ENCODE measurements at regions not wholly inside any gene's neighbourhood (a gene's known extent, or its start where the extent isn't known, plus 50 kb on each side); places are given as distances from the start of the nearest gene placed in this dataset.

DNA sequence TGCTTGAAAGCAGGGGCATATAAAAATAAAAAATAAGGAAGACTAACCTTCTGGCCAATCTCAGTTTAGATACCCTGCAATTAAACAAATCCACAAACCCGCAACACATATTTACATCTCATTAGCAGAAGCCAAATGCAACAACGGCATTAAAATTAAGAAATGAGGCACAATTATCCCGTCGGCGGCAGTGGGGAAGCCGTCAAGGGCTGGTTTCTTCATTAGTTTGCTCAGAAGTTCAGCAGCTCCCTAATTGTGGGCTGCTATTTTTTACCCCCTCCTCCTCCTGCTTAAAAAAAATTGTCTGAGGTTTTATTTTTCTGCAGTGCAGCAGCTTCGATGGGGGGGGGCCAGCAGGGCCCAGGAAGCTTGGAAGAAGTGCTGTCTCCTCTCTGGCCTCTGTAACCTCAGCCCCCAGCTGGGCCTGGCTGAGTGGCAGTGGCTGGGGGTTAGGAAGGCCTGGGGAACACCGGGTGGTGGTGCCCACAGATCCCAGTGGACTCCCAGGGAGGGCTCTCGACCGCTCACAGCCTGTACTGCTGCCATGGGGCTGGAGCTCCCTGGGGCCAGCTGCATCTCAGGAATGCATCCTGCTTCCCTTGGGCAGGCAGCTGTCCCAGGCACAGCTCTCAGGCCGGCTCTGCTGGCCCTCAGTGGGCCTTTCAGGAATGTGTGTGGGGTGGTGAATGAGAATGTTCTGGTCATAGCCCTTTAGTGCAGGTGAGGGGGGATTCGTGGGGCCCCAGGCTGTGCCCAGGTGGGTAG, 148.7 kb upstream of the B3GAT1 start:
- Histone ChIP-seq H3K36me3 (ENCODE audit: insufficient read depth, low read length) (no peaks in the 10 kb centered on the region), H3K4me1 (ENCODE audit: insufficient read depth, low read length) (peaks cover 12% of the 10 kb centered on the region; the same call in 1 of the 2 replicates), H3K9ac (ENCODE audit: low read depth, low read length) (no peak overlapping the region), H3K9me3 (ENCODE audit: control insufficient read depth, insufficient read depth, low read length) (no peaks in the 10 kb centered on the region)

DNA sequence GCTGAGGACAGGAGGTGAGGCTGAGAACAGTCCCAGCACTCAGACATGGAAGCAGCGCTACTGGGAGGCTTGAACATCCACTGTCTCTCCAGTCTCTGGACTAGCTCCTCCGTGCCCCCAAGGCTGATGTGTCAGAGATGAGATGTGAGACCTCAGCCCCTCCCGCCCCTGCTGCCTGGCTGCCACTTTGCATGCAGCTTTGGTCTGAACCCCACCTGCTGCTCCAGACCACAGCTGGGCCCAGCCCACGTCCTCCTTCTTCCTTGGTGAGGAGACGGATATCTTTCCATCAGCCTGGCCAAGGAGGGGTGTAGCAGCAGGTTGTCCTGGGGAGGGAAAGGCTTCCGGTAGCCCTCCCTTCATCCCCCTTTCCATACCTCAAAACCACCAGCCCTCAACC, 148.0 kb upstream of the B3GAT1 start:
- H3K4me1 ChIP-seq (ENCODE audit: insufficient read depth, low read length), result peaks cover 12% of the 10 kb centered on the region; the same call in 1 of the 2 replicates
- no peak overlapping the region for H3K9ac ChIP-seq (ENCODE audit: low read depth, low read length)

DNA sequence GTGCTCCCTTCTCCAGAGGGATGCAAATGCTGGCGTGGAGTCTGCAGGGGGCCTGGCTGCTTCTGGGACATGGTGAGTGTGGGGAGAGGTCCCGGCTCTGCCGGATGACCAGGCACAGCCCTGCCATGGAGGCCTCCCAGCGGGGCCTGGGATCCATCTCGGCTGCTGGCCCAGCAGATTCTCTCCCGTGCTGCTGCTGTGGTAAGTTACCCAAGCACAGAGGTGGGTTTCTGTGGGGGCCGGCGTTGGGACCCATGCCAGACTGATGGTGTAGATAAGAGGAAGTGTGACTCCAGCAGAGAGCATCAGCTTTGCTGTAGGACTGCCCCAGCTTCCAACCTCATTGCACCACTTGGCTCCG, 147.5 kb upstream of the B3GAT1 start:
- Histone ChIP-seq H3K9ac (ENCODE audit: low read depth, low read length) (no peak overlapping the region), H3K4me1 (ENCODE audit: insufficient read depth, low read length) (peaks cover 12% of the 10 kb centered on the region; the same call in 1 of the 2 replicates), H3K9me3 (ENCODE audit: control insufficient read depth, insufficient read depth, low read length) (no peaks in the 10 kb centered on the region), H3K36me3 (ENCODE audit: insufficient read depth, low read length) (no peaks in the 10 kb centered on the region)

More for the DNA sequence above, 148.0 kb upstream of the B3GAT1 start:
- Histone ChIP-seq H3K36me3 (ENCODE audit: insufficient read depth, low read length) (no peaks in the 10 kb centered on the region), H3K9me3 (ENCODE audit: control insufficient read depth, insufficient read depth, low read length) (no peaks in the 10 kb centered on the region)

DNA sequence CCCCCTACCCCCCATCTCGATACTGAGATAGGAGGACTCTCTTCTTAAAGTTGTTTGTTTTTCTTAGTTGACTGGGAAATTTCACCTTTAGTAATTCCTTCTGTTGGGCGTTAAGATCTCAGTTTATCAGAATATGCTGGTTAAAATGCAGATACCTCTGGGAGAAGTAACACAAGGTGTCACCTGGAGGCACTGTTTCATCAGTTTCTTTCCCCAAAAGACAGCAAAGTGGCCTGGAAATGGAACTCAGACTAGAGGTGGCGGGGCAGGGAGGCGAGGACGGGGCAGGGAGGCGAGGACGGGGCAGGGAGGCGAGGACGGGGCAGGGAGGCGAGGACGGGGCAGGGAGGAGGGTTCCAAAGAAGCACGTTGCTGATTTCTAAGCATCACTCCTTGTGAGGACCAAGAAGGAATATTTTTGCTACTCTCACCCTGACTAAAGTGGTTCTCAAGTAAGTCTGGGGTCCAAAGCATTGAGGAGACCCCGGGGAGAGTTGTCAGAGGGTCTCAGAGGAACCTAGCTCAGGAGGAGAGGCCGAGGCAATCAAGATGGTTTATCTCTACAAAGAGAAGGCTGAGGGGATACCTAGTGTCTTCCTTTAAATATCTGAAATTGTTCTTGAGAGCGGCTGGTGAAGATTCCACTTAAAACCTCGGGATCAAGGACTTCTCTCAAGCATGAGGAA, 147.0 kb upstream of the B3GAT1 start:
- Histone ChIP-seq H3K36me3 (ENCODE audit: insufficient read depth, low read length) (no peaks in the 10 kb centered on the region), H3K4me1 (ENCODE audit: insufficient read depth, low read length) (peaks cover 12% of the 10 kb centered on the region; the same call in 1 of the 2 replicates), H3K9me3 (ENCODE audit: control insufficient read depth, insufficient read depth, low read length) (no peaks in the 10 kb centered on the region), H3K9ac (ENCODE audit: low read depth, low read length) (no peak overlapping the region)

DNA sequence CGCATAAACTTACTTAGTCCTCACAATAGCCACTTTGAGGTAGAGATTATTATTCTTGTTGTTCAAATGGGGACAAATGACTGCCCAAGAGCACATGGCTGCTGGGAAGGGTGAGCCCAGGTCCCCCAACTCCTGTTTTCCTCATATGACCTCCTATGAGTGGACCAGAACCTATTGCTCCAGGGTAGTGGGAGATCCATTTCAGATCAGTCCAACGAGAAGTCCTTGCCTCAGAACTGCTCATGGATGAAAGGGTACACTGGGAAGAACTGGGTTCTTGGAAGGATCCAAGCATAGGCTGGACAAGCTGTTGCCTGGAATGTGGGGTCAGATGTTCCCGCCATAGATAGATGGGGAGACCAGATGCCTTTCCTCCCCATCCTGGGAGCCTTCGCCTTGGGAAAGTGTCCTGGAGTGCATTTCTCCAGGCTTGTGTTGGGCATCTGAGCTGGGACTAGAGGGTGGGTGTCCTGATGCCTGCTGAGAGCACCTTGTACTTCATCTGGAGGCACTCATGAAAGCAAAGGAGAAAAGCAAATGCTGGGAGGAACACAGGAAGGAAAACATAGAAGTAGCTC, 146.3 kb upstream of the B3GAT1 start:
- Histone ChIP-seq H3K9ac (ENCODE audit: low read depth, low read length) (no peak overlapping the region), H3K36me3 (ENCODE audit: insufficient read depth, low read length) (no peaks in the 10 kb centered on the region), H3K9me3 (ENCODE audit: control insufficient read depth, insufficient read depth, low read length) (no peaks in the 10 kb centered on the region), H3K4me1 (ENCODE audit: insufficient read depth, low read length) (peaks cover 12% of the 10 kb centered on the region; the same call in 1 of the 2 replicates)

DNA sequence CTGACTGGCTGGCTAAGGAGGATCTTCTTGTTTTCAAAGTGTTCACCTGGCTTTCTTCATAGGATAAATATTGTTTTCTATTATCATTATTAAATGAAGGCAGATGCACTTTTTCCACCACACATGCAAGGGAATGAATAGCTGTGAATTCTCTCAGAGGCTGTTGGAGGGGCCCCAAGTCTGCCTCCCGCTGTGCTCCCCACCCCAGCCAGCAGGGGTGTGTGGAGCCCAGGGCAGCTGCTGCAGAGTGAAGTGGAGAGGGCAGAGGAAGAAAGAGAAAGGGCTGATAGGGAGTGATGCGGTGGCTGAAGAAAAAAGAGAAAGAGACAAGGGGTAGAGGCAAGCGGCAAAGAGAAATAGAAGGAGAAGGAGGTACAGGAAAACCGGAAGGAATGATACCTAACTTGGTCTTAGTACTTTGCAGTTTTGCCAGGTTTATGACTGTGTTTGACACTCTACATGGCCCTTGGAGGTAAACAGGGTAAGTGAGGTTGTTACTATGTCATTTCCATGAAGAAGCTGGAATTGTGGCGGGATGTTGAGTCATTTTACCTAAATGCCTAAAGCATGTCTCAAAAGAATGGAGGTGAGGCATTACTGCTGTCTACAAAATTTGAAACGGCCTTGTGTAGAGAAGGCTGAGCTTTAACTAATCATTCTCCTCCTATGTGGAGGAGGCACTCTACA, 145.7 kb upstream of the B3GAT1 start:
- Histone ChIP-seq H3K36me3 (ENCODE audit: insufficient read depth, low read length) (no peaks in the 10 kb centered on the region), H3K9ac (ENCODE audit: low read depth, low read length) (no peak overlapping the region), H3K4me1 (ENCODE audit: insufficient read depth, low read length) (peaks cover 12% of the 10 kb centered on the region; the same call in 1 of the 2 replicates), H3K9me3 (ENCODE audit: control insufficient read depth, insufficient read depth, low read length) (no peaks in the 10 kb centered on the region)

DNA sequence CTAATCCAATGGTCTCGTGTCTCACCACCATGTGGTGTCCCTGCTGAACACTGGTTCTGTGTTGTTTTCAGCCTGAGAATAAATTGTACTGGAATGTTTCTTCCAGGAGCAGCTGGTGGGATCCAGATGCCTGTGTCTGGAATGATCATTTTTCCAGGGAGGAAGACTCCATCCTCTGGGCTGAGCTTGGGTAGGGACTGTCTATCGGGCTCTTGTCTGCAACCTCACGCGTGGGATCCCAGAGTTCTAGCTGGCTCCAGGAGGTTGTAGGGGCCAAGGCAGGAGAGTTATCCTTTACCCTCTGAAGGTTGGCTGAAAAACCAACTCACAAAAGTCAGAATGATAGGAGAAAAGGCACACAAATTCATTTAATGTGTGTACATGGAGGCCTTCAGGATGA, 144.1 kb upstream of the B3GAT1 start:
- no peaks in the 10 kb centered on the region for H3K9me3 ChIP-seq (ENCODE audit: control insufficient read depth, insufficient read depth, low read length)
- H3K4me1 ChIP-seq (ENCODE audit: insufficient read depth, low read length), result peaks cover 4% of the 10 kb centered on the region; the same call in 1 of the 2 replicates
- H3K9ac ChIP-seq (ENCODE audit: low read depth, low read length), result no peak overlapping the region
- no peaks in the 10 kb centered on the region for H3K36me3 ChIP-seq (ENCODE audit: insufficient read depth, low read length)

DNA sequence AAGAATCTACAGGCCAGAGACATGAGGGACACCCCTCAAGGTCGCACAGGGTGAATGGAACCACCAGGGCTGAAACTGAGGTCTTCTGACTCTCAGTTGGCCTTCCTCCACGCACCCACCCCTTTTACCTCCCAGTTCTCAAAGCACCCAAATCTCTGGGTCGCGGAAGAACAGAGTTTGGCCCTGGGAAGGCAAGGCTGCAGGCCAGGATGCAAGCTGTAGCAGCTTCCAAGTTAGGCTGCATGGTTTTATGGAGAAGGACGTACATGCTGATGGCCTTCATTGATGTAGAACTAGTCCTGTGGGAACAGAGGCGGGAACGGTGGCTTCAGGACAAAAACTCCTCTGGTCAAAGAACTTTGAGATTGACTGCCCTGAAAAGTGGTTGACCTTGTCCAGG, 143.5 kb upstream of the B3GAT1 start:
- H3K36me3 ChIP-seq (ENCODE audit: insufficient read depth, low read length), result no peaks in the 10 kb centered on the region
- H3K4me1 ChIP-seq (ENCODE audit: insufficient read depth, low read length), result no peaks in the 10 kb centered on the region; the same call in 1 of the 2 replicates
- no peak overlapping the region for H3K9ac ChIP-seq (ENCODE audit: low read depth, low read length)
- no peaks in the 10 kb centered on the region for H3K9me3 ChIP-seq (ENCODE audit: control insufficient read depth, insufficient read depth, low read length)

DNA sequence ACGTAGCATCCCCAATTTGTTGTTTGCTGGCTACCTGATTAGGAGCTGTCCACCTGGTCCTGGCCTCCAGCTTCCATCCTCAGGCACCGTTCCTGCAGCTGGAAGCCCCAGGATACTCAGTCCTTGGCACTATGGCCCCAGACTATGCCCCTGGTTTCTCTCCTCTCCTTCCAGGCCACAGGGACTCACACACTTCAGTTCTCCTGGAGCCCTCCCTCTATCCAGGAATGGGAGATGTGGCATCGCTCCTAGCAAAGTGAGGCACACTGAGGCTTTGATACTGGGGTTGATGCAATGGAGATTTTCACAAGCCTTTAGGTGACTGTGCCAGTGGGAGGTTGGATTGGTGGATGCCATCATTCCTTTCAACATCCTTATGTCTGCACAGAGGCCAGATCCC, 142.8 kb upstream of the B3GAT1 start:
- no peaks in the 10 kb centered on the region for H3K9me3 ChIP-seq (ENCODE audit: control insufficient read depth, insufficient read depth, low read length)
- no peak overlapping the region for H3K9ac ChIP-seq (ENCODE audit: low read depth, low read length)
- no peaks in the 10 kb centered on the region for H3K4me1 ChIP-seq (ENCODE audit: insufficient read depth, low read length)
- H3K36me3 ChIP-seq (ENCODE audit: insufficient read depth, low read length), result no peaks in the 10 kb centered on the region

DNA sequence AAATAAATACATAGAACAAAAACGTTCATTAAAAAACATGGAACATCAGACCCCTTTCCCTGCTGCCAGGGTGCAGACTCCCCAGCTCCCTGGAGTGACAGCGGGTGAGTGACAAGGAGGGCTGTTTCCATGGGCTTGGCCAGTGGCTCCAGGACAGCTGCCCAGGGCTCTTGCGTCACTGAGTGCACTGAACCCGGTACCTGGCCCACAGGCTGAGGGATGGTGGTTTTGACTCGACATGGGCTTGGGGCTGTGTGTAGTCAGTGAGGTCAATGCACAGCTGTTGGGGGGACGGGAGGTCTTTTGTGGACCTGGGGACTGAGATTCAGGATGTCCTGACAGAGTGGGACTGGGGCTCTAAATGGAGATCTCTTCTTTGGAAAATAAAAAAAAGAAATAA, 142.1 kb upstream of the B3GAT1 start:
- Histone ChIP-seq H3K4me1 (ENCODE audit: insufficient read depth, low read length) (no peaks in the 10 kb centered on the region), H3K9ac (ENCODE audit: low read depth, low read length) (no peak overlapping the region), H3K9me3 (ENCODE audit: control insufficient read depth, insufficient read depth, low read length) (no peaks in the 10 kb centered on the region), H3K36me3 (ENCODE audit: insufficient read depth, low read length) (no peaks in the 10 kb centered on the region)

DNA sequence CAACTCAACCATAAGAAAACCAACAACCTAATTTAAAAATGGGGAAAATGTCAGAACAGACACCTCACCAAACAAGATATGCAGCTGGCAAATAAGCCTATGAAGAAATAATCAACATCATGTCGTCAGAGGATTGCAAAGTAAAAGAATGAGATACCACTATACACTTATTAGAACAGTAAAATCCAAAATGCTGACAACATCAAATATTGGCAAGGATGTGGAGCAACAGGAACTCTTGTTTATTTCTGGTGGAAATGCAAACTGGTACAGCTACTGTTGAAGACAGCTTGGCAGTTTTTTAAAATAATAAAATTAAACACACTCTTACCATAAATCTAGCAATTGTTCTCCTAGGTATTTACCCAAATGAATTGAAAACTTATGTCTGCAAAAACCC, 140.7 kb upstream of the B3GAT1 start:
- H3K36me3 ChIP-seq (ENCODE audit: insufficient read depth, low read length), result no peaks in the 10 kb centered on the region
- no peaks in the 10 kb centered on the region for H3K9me3 ChIP-seq (ENCODE audit: control insufficient read depth, insufficient read depth, low read length)
- H3K9ac ChIP-seq (ENCODE audit: low read depth, low read length), result no peak overlapping the region
- H3K4me1 ChIP-seq (ENCODE audit: insufficient read depth, low read length), result no peaks in the 10 kb centered on the region

DNA sequence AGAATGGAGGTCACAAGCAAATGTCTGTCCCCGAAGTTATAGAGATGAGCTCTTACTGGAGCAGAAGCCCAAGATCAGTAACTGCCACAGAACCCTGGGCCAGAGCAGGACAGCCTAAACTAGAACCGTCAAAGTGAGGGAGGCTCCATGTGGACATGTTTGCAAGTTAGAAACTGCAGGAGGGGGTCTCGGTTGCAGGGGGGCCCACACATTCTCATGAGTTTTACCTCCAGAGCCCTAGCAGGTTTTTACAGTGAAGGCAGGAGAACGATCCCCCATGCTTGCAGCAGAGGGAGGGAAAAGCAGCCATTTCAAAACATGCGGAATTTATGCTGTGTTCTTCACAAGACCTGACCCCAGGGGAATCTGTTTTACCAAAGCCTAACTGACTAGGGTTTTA, 133.5 kb upstream of the B3GAT1 start:
- no peaks in the 10 kb centered on the region for H3K9me3 ChIP-seq (ENCODE audit: control insufficient read depth, insufficient read depth, low read length)
- no peak overlapping the region for H3K9ac ChIP-seq (ENCODE audit: low read depth, low read length)
- H3K36me3 ChIP-seq (ENCODE audit: insufficient read depth, low read length), result no peaks in the 10 kb centered on the region
- 0 out of 2 replicates have a peak, but pooled peaks cover 3% of the 10 kb centered on the region for H3K4me1 ChIP-seq (ENCODE audit: insufficient read depth, low read length)

DNA sequence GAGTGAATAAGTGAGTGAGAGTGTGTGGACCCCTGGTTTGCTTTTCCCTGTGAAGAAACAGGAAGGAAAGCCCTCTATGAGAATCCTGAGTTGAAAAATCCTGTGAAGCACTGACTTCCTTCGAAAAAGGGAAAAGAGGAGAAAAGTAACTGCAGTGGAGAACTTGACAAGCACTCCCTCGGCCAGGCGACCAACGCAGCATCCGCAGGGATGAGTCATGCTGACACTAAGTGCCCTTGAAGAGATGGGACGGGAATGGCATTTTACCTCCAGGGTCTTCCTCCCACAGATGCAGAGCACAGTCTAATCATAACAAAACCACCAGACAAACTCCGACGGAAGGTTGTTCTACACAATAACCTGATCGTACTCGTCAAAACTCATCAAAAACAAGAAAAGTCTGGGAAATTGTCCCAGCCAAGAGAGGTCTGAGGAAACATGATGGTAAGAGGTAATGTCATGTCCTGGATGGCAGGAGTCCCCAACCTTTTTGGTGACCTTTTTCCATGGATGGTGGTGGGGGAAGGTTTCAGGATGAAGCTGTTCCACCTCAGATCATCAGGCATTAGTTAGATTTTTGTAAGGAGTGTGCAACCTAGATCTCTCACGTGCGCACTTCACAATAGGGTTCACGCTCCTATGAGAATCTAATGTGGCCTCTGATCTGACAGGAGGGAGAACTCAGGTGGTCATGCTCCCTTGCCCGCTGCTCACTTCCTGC, 132.2 kb upstream of the B3GAT1 start:
- H3K4me1 ChIP-seq (ENCODE audit: insufficient read depth, low read length), result 0 out of 2 replicates have a peak, but pooled peaks cover 3% of the 10 kb centered on the region
- H3K9ac ChIP-seq (ENCODE audit: low read depth, low read length), result no peak overlapping the region
- H3K9me3 ChIP-seq (ENCODE audit: control insufficient read depth, insufficient read depth, low read length), result no peaks in the 10 kb centered on the region
- H3K36me3 ChIP-seq (ENCODE audit: insufficient read depth, low read length), result no peaks in the 10 kb centered on the region

DNA sequence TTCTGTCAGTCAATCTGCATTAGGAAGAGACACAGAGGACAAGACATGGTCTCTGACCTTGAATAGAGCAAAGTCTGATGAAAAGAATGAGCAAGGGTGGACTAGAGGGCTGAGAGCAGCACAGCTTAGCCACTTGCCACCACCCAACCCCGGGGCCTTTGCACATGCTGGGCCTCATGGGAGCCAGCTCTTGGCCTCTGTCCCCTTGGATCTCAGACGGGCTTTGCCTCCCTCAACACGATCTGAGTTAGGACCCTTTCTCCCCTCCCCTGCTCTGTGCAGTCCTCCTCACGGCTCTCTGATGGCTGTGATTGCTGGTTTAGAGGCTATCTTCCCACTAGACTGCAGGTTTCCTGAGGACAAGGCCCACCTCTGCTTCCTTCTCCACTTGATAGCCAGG, 131.6 kb upstream of the B3GAT1 start:
- Histone ChIP-seq H3K9ac (ENCODE audit: low read depth, low read length) (no peak overlapping the region), H3K36me3 (ENCODE audit: insufficient read depth, low read length) (no peaks in the 10 kb centered on the region), H3K4me1 (ENCODE audit: insufficient read depth, low read length) (0 out of 2 replicates have a peak, but pooled peaks cover 3% of the 10 kb centered on the region), H3K9me3 (ENCODE audit: control insufficient read depth, insufficient read depth, low read length) (no peaks in the 10 kb centered on the region)

Measured in ES-I3 (cell line).